ENCODE measurements at regions not wholly inside any gene's neighbourhood (a gene's known extent, or its start where the extent isn't known, plus 50 kb on each side); places are given as distances from the start of the nearest gene placed in this dataset.

DNA sequence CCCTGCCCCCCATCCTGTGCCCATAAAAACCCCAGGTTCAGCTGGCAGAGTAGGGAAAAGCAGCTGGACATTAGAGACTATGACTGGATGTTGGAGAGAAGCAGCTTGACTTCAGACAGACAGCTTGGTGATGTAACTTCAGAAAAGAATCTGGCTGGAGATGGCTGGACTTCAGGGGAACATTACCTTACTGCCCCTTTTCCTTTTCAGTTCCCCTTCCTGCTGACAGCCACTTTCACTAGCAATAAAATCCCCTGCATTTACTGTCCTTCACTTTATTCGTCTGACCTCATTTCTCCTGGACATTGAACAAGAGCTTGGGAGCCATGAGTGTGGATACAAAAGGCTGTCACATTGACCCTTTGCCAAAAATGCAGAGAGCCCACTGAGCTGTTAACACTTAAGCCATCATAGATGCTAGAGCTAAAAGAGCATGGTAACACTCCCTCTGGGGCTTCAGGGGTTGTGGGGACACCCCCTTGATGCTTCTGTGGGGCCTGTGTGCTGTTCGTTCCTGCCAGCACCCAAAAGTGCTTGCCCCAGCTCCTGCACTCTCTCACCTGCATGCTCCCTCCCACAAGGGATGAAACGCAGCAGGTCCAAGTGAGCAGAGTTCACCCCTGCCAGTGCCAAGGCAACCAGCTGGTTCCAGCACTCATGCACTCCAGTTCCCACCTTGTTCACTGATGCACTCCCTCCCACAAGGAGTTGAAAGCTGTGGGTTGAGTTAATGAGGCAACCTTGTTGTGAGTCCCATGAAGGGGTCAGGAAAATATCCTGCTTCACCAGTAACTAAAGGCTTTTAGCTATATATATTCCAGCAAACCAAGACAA, 263.8 kb upstream of the NDST3 start:
- H3K27ac ChIP-seq, result no peak overlapping the region
- WGBS, 2 donors, result 22 to 31% methylated on average over 3 of the region's 3 CpGs
- no peak for TF ChIP-seq POLR2A (IDR thresholded peaks at IDR 0.05)
- no peak for TF ChIP-seq CTCF (IDR thresholded peaks at IDR 0.05)
- H3K4me1 ChIP-seq, result no peaks in the 10 kb centered on the region
- no peak overlapping the region for H3K4me3 ChIP-seq (replicated peaks in 1 of 3)
- H3K9me3 ChIP-seq, result no peaks in the 10 kb centered on the region
- H3K36me3 ChIP-seq, result no peaks in the 10 kb centered on the region
- DNase-seq, result no peak
- intact Hi-C loops (cut with DNase I), result no loop called here
- H3K27me3 ChIP-seq, result no peaks in the 10 kb centered on the region

GRCh38 chr4:117771647-117772337, 262.5 kb upstream of the NDST3 start:
- no peak for DNase-seq
- H3K36me3 ChIP-seq, result no peaks in the 10 kb centered on the region
- no peaks in the 10 kb centered on the region for H3K9me3 ChIP-seq
- H3K4me1 ChIP-seq, result no peaks in the 10 kb centered on the region
- intact Hi-C loops (cut with DNase I), result no loop called here
- 70 to 85% methylated on average over 6 of the region's 6 CpGs for WGBS, 2 donors
- no peak for TF ChIP-seq CTCF (IDR thresholded peaks at IDR 0.05)
- no peak for TF ChIP-seq POLR2A (IDR thresholded peaks at IDR 0.05)
- H3K27me3 ChIP-seq, result no peaks in the 10 kb centered on the region
- H3K27ac ChIP-seq, result no peak overlapping the region
- no peak overlapping the region for H3K4me3 ChIP-seq (replicated peaks in 1 of 3)

DNA sequence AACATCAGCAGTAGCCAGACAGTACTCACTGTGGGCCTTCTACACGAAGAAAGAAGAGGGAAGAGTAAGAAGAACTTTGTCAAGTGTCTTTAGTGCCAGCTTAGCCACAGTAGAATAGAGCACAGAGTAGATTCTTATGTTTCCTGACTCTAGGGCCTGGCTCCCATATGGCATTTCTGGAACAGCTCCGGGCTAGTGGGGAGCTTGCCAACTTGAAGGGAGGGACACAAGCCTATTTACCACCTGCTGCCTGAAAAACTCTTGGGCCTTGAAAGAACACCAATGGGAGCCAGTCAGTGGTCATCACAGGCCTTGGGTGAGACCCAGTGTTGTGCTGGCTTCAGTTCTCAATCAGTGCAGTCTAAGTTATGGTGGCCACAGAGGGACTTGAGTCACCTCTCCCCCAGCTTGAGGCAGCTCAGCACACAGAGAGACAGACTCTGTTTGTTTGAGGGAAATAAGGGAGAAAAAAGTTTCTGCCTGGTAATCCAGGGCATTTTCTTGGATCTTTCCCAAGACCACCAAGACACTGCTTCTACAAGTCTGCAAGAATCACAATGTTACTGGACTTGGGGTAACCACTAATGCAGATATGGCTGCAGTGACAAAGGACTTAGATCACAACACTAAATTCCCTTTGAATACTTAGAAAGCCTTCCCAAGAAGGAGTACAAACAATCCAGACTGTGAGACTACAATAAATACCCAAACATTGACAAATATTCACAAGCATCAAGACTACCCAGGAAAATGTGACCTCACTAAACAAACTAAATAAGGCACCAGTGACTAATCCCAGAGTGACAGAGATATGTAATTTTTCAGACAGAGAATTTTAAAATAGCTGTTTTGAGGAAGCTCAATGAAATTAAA, 261.0 kb upstream of the NDST3 start:
- no peaks in the 10 kb centered on the region for H3K27me3 ChIP-seq
- no peak overlapping the region for H3K27ac ChIP-seq
- no peak for TF ChIP-seq POLR2A (IDR thresholded peaks at IDR 0.05)
- TF ChIP-seq CTCF (IDR thresholded peaks at IDR 0.05), result no peak
- H3K4me1 ChIP-seq, result no peaks in the 10 kb centered on the region
- no peak for DNase-seq
- H3K4me3 ChIP-seq (replicated peaks in 1 of 3), result no peak overlapping the region
- intact Hi-C loops (cut with DNase I), result no loop called here
- no peaks in the 10 kb centered on the region for H3K36me3 ChIP-seq
- WGBS, 2 donors, result 76 to 82% methylated on average over 2 of the region's 2 CpGs
- no peaks in the 10 kb centered on the region for H3K9me3 ChIP-seq

GRCh38 chr4:117777721-117778120, 256.6 kb upstream of the NDST3 start:
- intact Hi-C loops (cut with DNase I), result no loop called here
- H3K36me3 ChIP-seq, result no peaks in the 10 kb centered on the region

More at GRCh38 chr4:117777721-117778120, 256.6 kb upstream of the NDST3 start:
- Histone ChIP-seq H3K27ac (no peak overlapping the region), H3K9me3 (no peaks in the 10 kb centered on the region), H3K4me1 (no peaks in the 10 kb centered on the region), H3K27me3 (no peaks in the 10 kb centered on the region), H3K4me3 (replicated peaks in 1 of 3) (no peak overlapping the region)
- WGBS, 2 donors, result 71 to 85% methylated on average over 1 of the region's 1 CpG
- no peak for DNase-seq
- TF ChIP-seq CTCF (IDR thresholded peaks at IDR 0.05) (no peak), POLR2A (IDR thresholded peaks at IDR 0.05) (no peak)
